Neutrophil (primary cell): ENCODE measurements at regions not wholly inside any gene's neighbourhood (a gene's known extent, or its start where the extent isn't known, plus 50 kb on each side); places are given as distances from the start of the nearest gene placed in this dataset.

ENCODE experiments used
- H3K27ac ChIP-seq: fragments of 200-600 bp; sonication (generic); 2 replicates; pipeline ENCODE4 v1.5.1; 2016; ENCODE audit warnings: mild to moderate bottlenecking, moderate library complexity
- H3K27me3 ChIP-seq: fragments of 200-600 bp; sonication (generic); 2 replicates; pipeline ENCODE4 v1.6.0; 2016; ENCODE audit warnings: mild to moderate bottlenecking
- H3K36me3 ChIP-seq: fragments of 200-600 bp; sonication (generic); 2 replicates; pipeline ENCODE4 v1.5.1; 2017
- H3K4me1 ChIP-seq, 2 experiments: fragments of 200-600 bp in 1 of 2; sonication (generic) in 1 of 2; 1 replicate in 1 of 2; 2 replicates in 1 of 2; pipeline versions ENCODE4 v1.5.1 to v1.6.1; 2013 to 2016; ENCODE audit warnings: low read depth in 1 of 2, low read length in 1 of 2, mild to moderate bottlenecking in 1 of 2, moderate library complexity in 1 of 2; ENCODE audit not compliant: control insufficient read depth in 1 of 2, insufficient read depth in 1 of 2
- H3K4me3 ChIP-seq, 2 experiments: fragments of 200-600 bp in 1 of 2; sonication (generic) in 1 of 2; 1 replicate in 1 of 2; 2 replicates in 1 of 2; pipeline ENCODE4 v1.5.1; 2013 to 2016; ENCODE audit warnings: low read depth in 1 of 2, low read length in 1 of 2, mild to moderate bottlenecking in 1 of 2, moderate library complexity in 1 of 2
- H3K9me3 ChIP-seq: fragments of 200-600 bp; sonication (generic); 2 replicates; pipeline ENCODE4 v1.5.1; 2016
- CTCF ChIP-seq: fragments of 200-600 bp; sonication (generic); IDR thresholded peaks from 2 replicates; pipeline ENCODE4 v1.5.1; 2016; ENCODE audit warnings: antibody characterized with exemption

GRCh38 chr2:33903215-33903614 is 304.1 kb upstream of the FAM98A start:
- H3K36me3 ChIP-seq = no peaks in the 10 kb centered on the region
- no peak overlapping the region for H3K27ac ChIP-seq
- no peak overlapping the region for H3K4me3 ChIP-seq
- H3K4me1 ChIP-seq = peaks cover 5 to 7% of the 10 kb centered on the region in 2 experiments
- no peaks in the 10 kb centered on the region for H3K27me3 ChIP-seq
- no peaks in the 10 kb centered on the region for H3K9me3 ChIP-seq
- no peak for TF ChIP-seq CTCF

GRCh38 chr2:33900610-33901009 is 301.5 kb upstream of the FAM98A start:
- no peaks in the 10 kb centered on the region for H3K27me3 ChIP-seq
- H3K36me3 ChIP-seq = no peaks in the 10 kb centered on the region
- no peak for TF ChIP-seq CTCF
- H3K4me1 ChIP-seq = peaks cover 5 to 7% of the 10 kb centered on the region in 2 experiments
- H3K27ac ChIP-seq = no peak overlapping the region
- no peak overlapping the region for H3K4me3 ChIP-seq
- H3K9me3 ChIP-seq = no peaks in the 10 kb centered on the region

GRCh38 chr2:33897741-33898140 is 298.6 kb upstream of the FAM98A start:
- Histone ChIP-seq H3K36me3 (no peaks in the 10 kb centered on the region), H3K27me3 (no peaks in the 10 kb centered on the region), H3K4me1 (no peaks in the 10 kb centered on the region), H3K4me3 (no peak overlapping the region), H3K9me3 (no peaks in the 10 kb centered on the region), H3K27ac (no peak overlapping the region)
- TF ChIP-seq CTCF = no peak

GRCh38 chr2:33893824-33894223 is 294.7 kb upstream of the FAM98A start:
- TF ChIP-seq CTCF = no peak

GRCh38 chr2:33891616-33892015 is 292.5 kb upstream of the FAM98A start:
- H3K4me1 ChIP-seq = no peaks in the 10 kb centered on the region
- H3K9me3 ChIP-seq = no peaks in the 10 kb centered on the region
- H3K27me3 ChIP-seq = no peaks in the 10 kb centered on the region
- TF ChIP-seq CTCF = no peak
- no peak overlapping the region for H3K4me3 ChIP-seq
- no peak overlapping the region for H3K27ac ChIP-seq
- H3K36me3 ChIP-seq = no peaks in the 10 kb centered on the region

More at GRCh38 chr2:33893824-33894223, 294.7 kb upstream of the FAM98A start:
- Histone ChIP-seq H3K27ac (no peak overlapping the region), H3K4me1 (no peaks in the 10 kb centered on the region), H3K36me3 (no peaks in the 10 kb centered on the region), H3K27me3 (no peaks in the 10 kb centered on the region), H3K4me3 (no peak overlapping the region), H3K9me3 (no peaks in the 10 kb centered on the region)

GRCh38 chr2:33890686-33891085 is 291.6 kb upstream of the FAM98A start:
- no peaks in the 10 kb centered on the region for H3K36me3 ChIP-seq
- no peaks in the 10 kb centered on the region for H3K27me3 ChIP-seq
- TF ChIP-seq CTCF = no peak
- no peaks in the 10 kb centered on the region for H3K4me1 ChIP-seq
- H3K27ac ChIP-seq = no peak overlapping the region
- no peaks in the 10 kb centered on the region for H3K9me3 ChIP-seq
- H3K4me3 ChIP-seq = no peak overlapping the region
